Epithelial cell of proximal tubule (primary cell): ENCODE measurements at regions not wholly inside any gene's neighbourhood (a gene's known extent, or its start where the extent isn't known, plus 50 kb on each side); places are given as distances from the start of the nearest gene placed in this dataset.

Experiments
- DNase-seq: peaks from one replicate; pipeline ENCODE4 v3.0.0-alpha.2; 2011; ENCODE audit warnings: low read depth
- H3K4me3 ChIP-seq: 2 replicates; pipeline ENCODE4 v1.5.1; 2011; ENCODE audit warnings: low read depth, mild to moderate bottlenecking, low read length
- CTCF ChIP-seq: conservative IDR thresholded peaks from 2 replicates; pipeline ENCODE4 v1.5.1; 2012; ENCODE audit warnings: low read depth, mild to moderate bottlenecking, low read length

DNA sequence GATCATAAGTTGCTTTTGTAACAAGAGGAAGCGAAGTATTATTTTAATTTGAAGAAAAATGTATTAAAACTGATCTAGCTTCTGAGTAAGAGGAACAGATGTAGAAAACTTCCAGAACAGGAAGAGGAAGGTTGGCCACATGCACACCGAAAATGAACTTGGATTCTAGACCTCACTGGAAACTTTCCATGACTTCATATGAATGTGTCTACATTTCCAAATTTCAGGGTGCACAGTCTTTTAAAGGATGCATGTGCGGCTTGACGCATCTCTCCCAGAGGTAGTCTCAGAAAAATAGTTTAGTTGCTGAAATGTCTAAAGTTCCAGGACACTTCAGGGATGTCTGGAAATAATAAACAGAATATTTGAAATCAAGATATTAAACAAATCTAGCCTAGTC, 275.1 kb upstream of the MYOCD start:
- DNase-seq = no peak
- H3K4me3 ChIP-seq = no peak overlapping the region
- no peak for TF ChIP-seq CTCF

DNA sequence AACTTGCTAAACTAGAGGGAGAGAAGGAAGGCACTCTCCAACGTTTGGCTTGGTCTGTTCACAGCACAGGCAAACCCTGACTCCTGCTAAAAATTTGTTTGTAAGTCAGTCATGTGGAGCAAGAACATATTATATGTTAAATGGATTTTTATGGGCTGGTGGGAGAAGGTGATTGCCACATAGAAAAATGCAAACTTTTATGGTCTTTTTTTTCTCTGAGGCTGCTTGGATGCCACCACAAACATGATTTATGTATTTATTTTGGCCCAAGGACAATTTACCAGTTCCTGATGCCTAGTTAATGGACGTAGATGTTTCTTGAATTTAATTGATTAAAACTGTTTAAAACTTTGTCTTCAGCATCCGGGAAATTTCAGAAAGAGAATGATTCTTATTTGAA, 274.2 kb upstream of the MYOCD start:
- DNase-seq = no peak
- TF ChIP-seq CTCF = no peak
- H3K4me3 ChIP-seq = no peak overlapping the region

- no peak for DNase-seq
- TF ChIP-seq CTCF = peak; percentile 45
- H3K4me3 ChIP-seq = no peak overlapping the region
Measured at GRCh38 chr17:12395733-12396354, 269.8 kb upstream of the MYOCD start.

GRCh38 chr17:12398441-12399051, 267.1 kb upstream of the MYOCD start:
- H3K4me3 ChIP-seq = no peak overlapping the region
- no peak for DNase-seq
- TF ChIP-seq CTCF = no peak

DNA sequence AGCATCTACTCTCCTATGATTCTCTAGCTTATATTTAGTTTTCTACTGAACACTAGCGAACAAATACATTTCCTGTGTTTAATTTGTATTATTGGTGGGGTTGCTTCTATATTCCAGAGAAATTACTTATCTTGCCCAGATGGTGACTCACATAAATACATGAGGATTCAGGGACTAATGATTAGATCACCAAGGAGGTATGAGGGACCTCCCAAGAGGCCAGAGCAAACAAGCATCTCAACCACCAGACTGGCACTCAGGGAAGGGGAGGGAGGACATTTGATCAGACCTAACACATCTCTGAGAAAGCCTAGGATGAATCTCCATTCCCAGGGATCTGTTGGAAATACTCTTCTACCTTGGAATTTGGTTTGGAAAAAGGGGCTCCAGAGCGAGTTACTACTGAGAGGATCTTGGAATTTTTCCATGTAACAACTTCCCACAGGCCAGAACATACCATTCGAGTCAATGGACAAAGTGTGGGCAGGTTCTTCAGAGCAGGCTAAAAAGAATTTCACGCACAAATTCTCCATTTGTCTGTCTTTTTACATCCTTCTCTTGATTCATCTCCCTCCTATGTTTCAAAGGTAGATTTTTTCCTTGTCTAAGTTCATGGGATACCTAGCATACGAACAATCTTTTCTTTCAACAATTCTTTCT, 262.6 kb upstream of the MYOCD start:
- no peak for DNase-seq
- TF ChIP-seq CTCF = no peak
- H3K4me3 ChIP-seq = no peak overlapping the region

- TF ChIP-seq CTCF = no peak
- no peak for DNase-seq
- no peak overlapping the region for H3K4me3 ChIP-seq
Measured at GRCh38 chr17:12403881-12404398, 261.8 kb upstream of the MYOCD start.
